C4-2B (cell line): ENCODE measurements at regions not wholly inside any gene's neighbourhood (a gene's known extent, or its start where the extent isn't known, plus 50 kb on each side); places are given as distances from the start of the nearest gene placed in this dataset.

Source experiments
- CTCF ChIP-seq: fragments of 450-650 bp; conservative IDR thresholded peaks from 2 replicates; pipeline ENCODE4 v1.5.1; 2017; ENCODE audit warnings: mild to moderate bottlenecking
- ZFX ChIP-seq: fragments of 450-650 bp; IDR thresholded peaks from 2 replicates; pipeline ENCODE4 v1.6.1; 2017

DNA sequence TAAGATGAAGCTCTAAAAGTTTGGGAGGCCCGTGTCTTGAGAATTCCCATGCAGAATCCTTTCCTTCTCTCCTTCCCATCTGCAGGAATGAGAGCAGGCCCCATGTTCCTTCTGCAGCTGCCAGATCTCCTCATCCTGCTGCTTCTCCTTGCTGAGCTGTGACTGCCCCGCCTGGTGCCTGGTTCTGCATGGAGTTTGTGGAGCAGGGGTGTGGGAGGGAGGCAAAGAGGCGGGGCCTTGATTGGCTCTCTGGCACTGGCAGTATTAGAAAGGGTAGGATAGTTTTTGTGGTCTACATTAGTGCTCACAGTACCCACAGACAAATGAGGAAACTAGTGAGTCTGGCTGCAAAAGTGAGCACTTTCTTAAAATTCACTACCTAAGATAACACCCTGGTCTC is 91.1 kb upstream of the CLPB start:
- TF ChIP-seq CTCF (no peak), ZFX (no peak)
